Rectal smooth muscle tissue (tissue), 1 donor: ENCODE measurements at regions not wholly inside any gene's neighbourhood (a gene's known extent, or its start where the extent isn't known, plus 50 kb on each side); places are given as distances from the start of the nearest gene placed in this dataset.

ENCODE experiments used
- H3K27ac ChIP-seq: one replicate; pipeline ENCODE4 v1.7.0; 2013; ENCODE audit warnings: low read depth, low read length, inconsistent platforms
- H3K27me3 ChIP-seq: one replicate; pipeline ENCODE4 v1.7.0; 2013; ENCODE audit warnings: low read length; ENCODE audit not compliant: control insufficient read depth, insufficient read depth
- H3K36me3 ChIP-seq: one replicate; pipeline ENCODE4 v1.7.0; 2013; ENCODE audit warnings: low read length; ENCODE audit not compliant: control insufficient read depth, insufficient read depth
- H3K4me1 ChIP-seq: one replicate; pipeline ENCODE4 v1.7.0; 2013; ENCODE audit warnings: low read length; ENCODE audit not compliant: control insufficient read depth, insufficient read depth
- H3K4me3 ChIP-seq: one replicate; pipeline ENCODE4 v1.7.0; 2013; ENCODE audit warnings: low read length
- H3K9ac ChIP-seq: one replicate; pipeline ENCODE4 v1.7.0; 2013; ENCODE audit warnings: low read length

- H3K36me3 ChIP-seq = no peaks in the 10 kb centered on the region
- peak overlapping the region; percentile 96 for H3K27ac ChIP-seq
- H3K9ac ChIP-seq = no peak overlapping the region
- H3K4me1 ChIP-seq = peaks cover 33% of the 10 kb centered on the region
- no peaks in the 10 kb centered on the region for H3K27me3 ChIP-seq
- no peak overlapping the region for H3K4me3 ChIP-seq
These were observed 528.7 kb upstream of the DPP6 start for GRCh38 chr7:153523320-153524015.

GRCh38 chr7:153524070-153524601 is 528.1 kb upstream of the DPP6 start:
- Histone ChIP-seq H3K36me3 (no peaks in the 10 kb centered on the region), H3K4me1 (peaks cover 33% of the 10 kb centered on the region), H3K9ac (no peak overlapping the region), H3K27ac (peak overlapping the region; percentile 96), H3K27me3 (no peaks in the 10 kb centered on the region), H3K4me3 (no peak overlapping the region)

- Histone ChIP-seq H3K36me3 (no peaks in the 10 kb centered on the region), H3K27ac (no peak overlapping the region), H3K4me1 (peaks cover 8% of the 10 kb centered on the region), H3K9ac (no peak overlapping the region), H3K4me3 (no peak overlapping the region), H3K27me3 (no peaks in the 10 kb centered on the region)
These were observed 523.1 kb upstream of the DPP6 start for GRCh38 chr7:153529100-153529499.

- Histone ChIP-seq H3K4me3 (no peak overlapping the region), H3K9ac (no peak overlapping the region), H3K27ac (no peak overlapping the region), H3K4me1 (peaks cover 5% of the 10 kb centered on the region), H3K36me3 (no peaks in the 10 kb centered on the region), H3K27me3 (no peaks in the 10 kb centered on the region)
These were observed 522.5 kb upstream of the DPP6 start for GRCh38 chr7:153529651-153530165.

- no peak overlapping the region for H3K9ac ChIP-seq
- no peaks in the 10 kb centered on the region for H3K27me3 ChIP-seq
- H3K4me3 ChIP-seq = no peak overlapping the region
- H3K4me1 ChIP-seq = no peaks in the 10 kb centered on the region
- no peak overlapping the region for H3K27ac ChIP-seq
- H3K36me3 ChIP-seq = no peaks in the 10 kb centered on the region
These were observed 521.8 kb upstream of the DPP6 start for GRCh38 chr7:153530441-153530840.

GRCh38 chr7:153532326-153532725 is 519.9 kb upstream of the DPP6 start:
- Histone ChIP-seq H3K9ac (no peak overlapping the region), H3K27me3 (no peaks in the 10 kb centered on the region), H3K27ac (no peak overlapping the region), H3K4me3 (no peak overlapping the region), H3K4me1 (no peaks in the 10 kb centered on the region), H3K36me3 (no peaks in the 10 kb centered on the region)

- no peaks in the 10 kb centered on the region for H3K36me3 ChIP-seq
- H3K4me3 ChIP-seq = no peak overlapping the region
- no peaks in the 10 kb centered on the region for H3K27me3 ChIP-seq
- no peak overlapping the region for H3K9ac ChIP-seq
- no peaks in the 10 kb centered on the region for H3K4me1 ChIP-seq
- no peak overlapping the region for H3K27ac ChIP-seq
These were observed 514.9 kb upstream of the DPP6 start for GRCh38 chr7:153537271-153537670.

- no peaks in the 10 kb centered on the region for H3K27me3 ChIP-seq
- no peak overlapping the region for H3K9ac ChIP-seq
- no peaks in the 10 kb centered on the region for H3K4me1 ChIP-seq
- no peak overlapping the region for H3K27ac ChIP-seq
- H3K4me3 ChIP-seq = no peak overlapping the region
- no peaks in the 10 kb centered on the region for H3K36me3 ChIP-seq
These were observed 510.3 kb upstream of the DPP6 start for GRCh38 chr7:153541903-153542302.

- no peaks in the 10 kb centered on the region for H3K36me3 ChIP-seq
- H3K9ac ChIP-seq = no peak overlapping the region
- H3K4me3 ChIP-seq = no peak overlapping the region
- H3K27ac ChIP-seq = no peak overlapping the region
- no peaks in the 10 kb centered on the region for H3K27me3 ChIP-seq
- no peaks in the 10 kb centered on the region for H3K4me1 ChIP-seq
These were observed 509.0 kb upstream of the DPP6 start for GRCh38 chr7:153543232-153543631.

- Histone ChIP-seq H3K27ac (no peak overlapping the region), H3K4me3 (no peak overlapping the region), H3K9ac (no peak overlapping the region), H3K36me3 (no peaks in the 10 kb centered on the region), H3K27me3 (no peaks in the 10 kb centered on the region), H3K4me1 (no peaks in the 10 kb centered on the region)
These were observed 502.0 kb upstream of the DPP6 start for GRCh38 chr7:153550173-153550572.

GRCh38 chr7:153564391-153564790 is 487.8 kb upstream of the DPP6 start:
- Histone ChIP-seq H3K9ac (no peak overlapping the region), H3K4me1 (peaks cover 10% of the 10 kb centered on the region)

GRCh38 chr7:153566324-153566723 is 485.9 kb upstream of the DPP6 start:
- H3K36me3 ChIP-seq = no peaks in the 10 kb centered on the region
- H3K4me1 ChIP-seq = peaks cover 10% of the 10 kb centered on the region
- H3K9ac ChIP-seq = no peak overlapping the region
- H3K27ac ChIP-seq = peak overlapping the region; percentile 48
- no peak overlapping the region for H3K4me3 ChIP-seq
- no peaks in the 10 kb centered on the region for H3K27me3 ChIP-seq

More at GRCh38 chr7:153564391-153564790, 487.8 kb upstream of the DPP6 start:
- H3K27me3 ChIP-seq = no peaks in the 10 kb centered on the region
- no peak overlapping the region for H3K27ac ChIP-seq
- H3K4me3 ChIP-seq = no peak overlapping the region
- no peaks in the 10 kb centered on the region for H3K36me3 ChIP-seq

- no peak overlapping the region for H3K4me3 ChIP-seq
- no peaks in the 10 kb centered on the region for H3K36me3 ChIP-seq
- no peak overlapping the region for H3K27ac ChIP-seq
- no peaks in the 10 kb centered on the region for H3K27me3 ChIP-seq
- H3K4me1 ChIP-seq = peaks cover 10% of the 10 kb centered on the region
- no peak overlapping the region for H3K9ac ChIP-seq
These were observed 484.8 kb upstream of the DPP6 start for GRCh38 chr7:153567426-153567825.
